HCT116 (cell line): ENCODE measurements at regions not wholly inside any gene's neighbourhood (a gene's known extent, or its start where the extent isn't known, plus 50 kb on each side); places are given as distances from the start of the nearest gene placed in this dataset.

Source experiments
- EZH2 ChIP-seq: fragments of 200-600 bp; sonication (generic); IDR thresholded peaks from 2 replicates; pipeline ENCODE4 v1.6.1; 2017; ENCODE audit warnings: antibody characterized with exemption, mixed run types
- POLR2A ChIP-seq: IDR thresholded peaks from 2 replicates; pipeline ENCODE4 v1.7.0; 2011; ENCODE audit warnings: borderline replicate concordance; ENCODE audit not compliant: insufficient read depth, insufficient read length; ENCODE audit errors: extremely low read depth
- POLR2AphosphoS5 ChIP-seq: IDR thresholded peaks from 2 replicates; pipeline ENCODE4 v1.6.1; 2011; ENCODE audit warnings: mild to moderate bottlenecking, low read depth, low read length, moderate library complexity
- YY1 ChIP-seq: IDR thresholded peaks from 2 replicates; pipeline ENCODE4 v1.6.1; 2011; ENCODE audit warnings: low read length, low read depth, moderate library complexity, mild to moderate bottlenecking; ENCODE audit not compliant: insufficient replicate concordance; ENCODE audit errors: extremely low read depth
- ZNF274 ChIP-seq: fragments of 200-500 bp; sonication (Bioruptor generic); IDR thresholded peaks from 2 replicates; pipeline ENCODE4 v1.6.1; 2014; ENCODE audit warnings: mild to moderate bottlenecking, low read depth, low read length, inconsistent platforms
- TF ChIP-seq, protein P1 (sequence below), 3 experiments: fragments of 200-600 bp in 1 of 3; sonication (generic) in 1 of 3; IDR thresholded peaks in 2 of 3; conservative IDR thresholded peaks in 1 of 3; 2 replicates each; pipeline ENCODE4 v1.5.1; 2012 to 2017; ENCODE audit warnings: low read depth in 2 of 3, low read length in 2 of 3, antibody characterized with exemption in 1 of 3, borderline replicate concordance in 1 of 3, control low read depth in 1 of 3, mild to moderate bottlenecking in 1 of 3, mixed read lengths in 1 of 3, mixed run types in 1 of 3, moderate library complexity in 1 of 3; ENCODE audit not compliant: insufficient read depth in 1 of 3

GRCh38 chr3:104245981-104246380 is 1120.7 kb upstream of the ALCAM start:
- no peak for TF ChIP-seq YY1
- no peak for TF ChIP-seq POLR2A
- no peak for TF ChIP-seq POLR2AphosphoS5
- TF ChIP-seq, protein P1, sequence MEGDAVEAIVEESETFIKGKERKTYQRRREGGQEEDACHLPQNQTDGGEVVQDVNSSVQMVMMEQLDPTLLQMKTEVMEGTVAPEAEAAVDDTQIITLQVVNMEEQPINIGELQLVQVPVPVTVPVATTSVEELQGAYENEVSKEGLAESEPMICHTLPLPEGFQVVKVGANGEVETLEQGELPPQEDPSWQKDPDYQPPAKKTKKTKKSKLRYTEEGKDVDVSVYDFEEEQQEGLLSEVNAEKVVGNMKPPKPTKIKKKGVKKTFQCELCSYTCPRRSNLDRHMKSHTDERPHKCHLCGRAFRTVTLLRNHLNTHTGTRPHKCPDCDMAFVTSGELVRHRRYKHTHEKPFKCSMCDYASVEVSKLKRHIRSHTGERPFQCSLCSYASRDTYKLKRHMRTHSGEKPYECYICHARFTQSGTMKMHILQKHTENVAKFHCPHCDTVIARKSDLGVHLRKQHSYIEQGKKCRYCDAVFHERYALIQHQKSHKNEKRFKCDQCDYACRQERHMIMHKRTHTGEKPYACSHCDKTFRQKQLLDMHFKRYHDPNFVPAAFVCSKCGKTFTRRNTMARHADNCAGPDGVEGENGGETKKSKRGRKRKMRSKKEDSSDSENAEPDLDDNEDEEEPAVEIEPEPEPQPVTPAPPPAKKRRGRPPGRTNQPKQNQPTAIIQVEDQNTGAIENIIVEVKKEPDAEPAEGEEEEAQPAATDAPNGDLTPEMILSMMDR (IDR thresholded peaks at IDR 0.05 in 2 of 3, conservative IDR thresholded peaks at IDR 0.05 in 1 of 3; ENCODE audit: borderline replicate concordance in 1 of 3, insufficient read depth in 1 of 3, low read depth in 2 of 3, low read length in 2 of 3): no peak
- TF ChIP-seq EZH2: no peak
- TF ChIP-seq ZNF274: no peak
